ENCODE measurements at regions not wholly inside any gene's neighbourhood (a gene's known extent, or its start where the extent isn't known, plus 50 kb on each side); places are given as distances from the start of the nearest gene placed in this dataset.

GRCh38 chr15:94602754-94603470 lies 371.6 kb downstream of the MCTP2 start:
- intact Hi-C loops (cut with micrococcal nuclease) = no loop called here

DNA sequence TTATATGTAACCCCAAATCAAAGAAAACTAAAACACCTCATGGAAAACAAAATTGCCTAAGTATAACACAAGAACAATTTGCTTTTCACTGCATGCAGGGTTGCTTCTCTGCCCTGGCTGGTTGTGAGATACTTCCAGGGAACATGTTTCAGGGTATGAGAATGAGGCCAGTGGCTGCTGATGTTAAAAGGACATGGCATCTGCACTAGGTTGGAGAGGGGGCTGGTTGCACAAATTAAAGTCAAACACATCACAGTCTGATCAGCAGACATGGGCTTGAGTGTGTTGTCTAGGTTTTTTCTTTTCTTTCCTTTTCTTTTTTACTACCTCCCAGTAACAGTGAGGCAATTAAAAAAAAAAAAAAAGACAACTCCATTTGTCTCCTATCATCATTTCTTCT lies 374.9 kb downstream of the MCTP2 start:
- intact Hi-C loops (cut with micrococcal nuclease) = no loop called here

DNA sequence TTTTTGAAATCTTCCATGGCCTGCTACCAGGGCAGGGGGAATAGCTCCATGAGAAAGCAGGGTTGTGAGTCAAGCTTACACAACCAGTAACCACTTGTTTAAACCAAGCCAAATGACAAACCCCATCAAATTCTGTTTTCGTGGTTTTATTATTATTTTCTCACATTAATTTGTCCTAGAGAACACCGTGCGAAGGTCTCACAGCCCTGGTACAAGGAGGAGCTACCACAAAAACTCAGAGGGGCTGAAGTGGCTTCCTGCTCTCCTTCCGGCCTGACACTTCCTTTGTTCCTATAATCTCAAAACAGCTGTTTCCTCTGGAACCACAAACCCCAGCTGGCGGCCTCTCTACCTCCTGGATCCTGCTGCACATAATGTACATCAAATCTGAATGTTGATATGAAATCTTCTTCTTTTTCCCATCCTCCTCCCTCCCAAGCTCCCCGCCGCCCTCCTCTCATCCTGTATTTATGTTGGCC lies 375.9 kb downstream of the MCTP2 start:
- intact Hi-C loops (cut with micrococcal nuclease) = no loop called here

DNA sequence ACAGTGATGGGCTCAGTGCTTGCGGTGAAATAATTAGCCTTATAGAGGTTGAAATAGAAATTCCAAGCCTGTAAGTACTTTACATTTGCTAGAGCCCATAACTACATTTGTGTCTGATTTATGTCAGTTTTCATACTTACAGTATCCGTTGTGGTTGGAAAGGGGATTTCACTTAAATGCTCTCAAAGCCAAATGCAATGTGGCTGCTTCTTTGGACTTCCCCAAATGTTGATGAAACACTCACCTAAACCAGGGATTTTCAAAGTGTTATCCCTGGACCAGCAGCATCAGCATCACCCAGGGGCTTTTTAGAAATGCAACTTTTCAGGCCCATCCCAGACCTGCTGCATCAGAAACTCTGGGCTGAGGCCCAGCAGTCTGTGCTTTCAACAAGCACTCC lies 378.7 kb downstream of the MCTP2 start:
- intact Hi-C loops (cut with micrococcal nuclease) = loop anchor here (1.0 kb wide), 2 partner anchors 21 to 26 kb away; no protein-coding TSS in a partner anchor

GRCh38 chr15:94610485-94610884 lies 379.1 kb downstream of the MCTP2 start:
- intact Hi-C loops (cut with micrococcal nuclease) = loop anchor here (1.0 kb wide), 2 partner anchors 21 to 26 kb away; no protein-coding TSS in a partner anchor

DNA sequence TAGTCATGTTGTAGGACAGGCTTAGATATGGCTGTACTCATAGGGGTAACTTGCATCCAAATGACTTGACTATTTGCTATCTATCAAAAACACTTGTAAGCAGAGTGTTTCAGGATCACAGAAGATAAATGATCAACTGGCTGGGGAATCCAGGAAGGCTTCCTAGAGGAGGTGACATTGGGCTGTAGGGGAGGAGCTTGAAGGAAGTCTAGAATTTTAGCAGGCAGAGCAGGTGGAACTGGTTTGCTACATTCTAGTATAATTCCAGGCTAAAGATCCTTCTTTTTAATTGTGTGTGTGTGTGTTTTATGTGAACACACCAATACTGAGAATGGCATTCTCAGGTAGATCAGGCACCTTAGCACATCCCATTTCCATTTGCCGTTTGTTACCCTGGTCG lies 380.3 kb downstream of the MCTP2 start:
- intact Hi-C loops (cut with micrococcal nuclease) = no loop called here

DNA sequence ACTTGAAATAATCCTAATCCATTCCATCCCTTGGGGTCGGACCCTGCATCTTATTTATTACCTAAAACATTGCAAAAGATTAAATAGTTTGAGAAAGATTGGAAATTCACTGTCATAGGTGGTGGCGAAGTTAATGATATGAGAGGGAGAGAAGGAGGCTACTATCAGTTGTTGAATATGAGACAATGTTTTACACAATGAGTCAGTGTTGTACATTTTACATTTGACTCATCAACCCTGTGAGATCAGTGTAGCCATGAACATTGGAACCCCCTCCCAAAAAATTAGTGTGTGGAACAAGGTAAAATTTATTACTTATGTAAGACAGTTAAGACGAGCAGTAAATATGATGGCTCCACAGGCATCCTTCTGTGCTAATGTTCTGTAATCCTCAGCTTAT lies 384.3 kb downstream of the MCTP2 start:
- intact Hi-C loops (cut with micrococcal nuclease) = no loop called here

DNA sequence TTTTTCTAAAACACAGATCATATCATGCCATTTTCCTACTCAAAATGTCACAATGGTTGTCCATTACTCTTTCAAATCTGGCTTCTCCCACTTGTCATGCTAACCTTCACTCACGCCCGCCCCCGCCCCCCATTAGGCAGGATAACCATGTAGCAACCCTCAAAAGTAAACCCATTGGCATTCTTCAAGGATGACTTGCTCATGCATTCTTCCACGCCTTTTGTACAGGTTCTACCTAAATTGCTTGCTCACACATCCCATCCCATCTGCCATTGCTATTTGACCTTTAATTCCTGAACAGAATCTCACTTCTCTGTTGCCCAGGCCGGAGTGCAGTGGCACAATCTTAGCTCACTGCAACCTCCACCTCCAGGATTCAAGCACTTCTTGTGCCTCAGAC lies 389.3 kb downstream of the MCTP2 start:
- intact Hi-C loops (cut with micrococcal nuclease) = no loop called here

- intact Hi-C loops (cut with micrococcal nuclease) = no loop called here
These were observed 390.4 kb downstream of the MCTP2 start for GRCh38 chr15:94621736-94622135.

DNA sequence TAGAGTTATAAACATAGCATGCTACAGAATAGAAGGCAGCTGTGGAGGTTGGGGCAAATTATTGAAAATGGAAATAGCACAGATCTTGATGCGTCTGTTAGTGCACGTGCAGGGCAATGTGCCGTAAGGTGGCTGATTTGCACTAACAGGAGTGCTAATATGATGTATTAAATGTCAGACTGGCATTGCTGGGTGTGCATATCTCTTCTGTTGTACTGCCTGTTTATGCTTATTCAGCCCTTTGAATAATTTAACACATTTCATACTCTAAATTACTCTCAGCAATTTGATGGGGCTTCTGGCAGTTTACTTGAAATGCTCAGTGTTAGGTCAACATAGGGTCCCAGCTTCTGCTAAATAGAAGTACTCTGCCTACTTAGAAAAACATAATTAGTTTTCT lies 395.6 kb downstream of the MCTP2 start:
- intact Hi-C loops (cut with micrococcal nuclease) = no loop called here

- intact Hi-C loops (cut with micrococcal nuclease) = loop anchor here (1.0 to 2.0 kb wide), 2 partner anchors 21 to 47 kb away; no protein-coding TSS in a partner anchor
These were observed 400.2 kb downstream of the MCTP2 start for GRCh38 chr15:94631608-94632007.

- intact Hi-C loops (cut with micrococcal nuclease) = no loop called here
These were observed 406.8 kb downstream of the MCTP2 start for GRCh38 chr15:94638183-94638582.

- intact Hi-C loops (cut with micrococcal nuclease) = no loop called here
These were observed 408.3 kb downstream of the MCTP2 start for GRCh38 chr15:94639701-94640100.

GRCh38 chr15:94644433-94644832 lies 413.1 kb downstream of the MCTP2 start:
- intact Hi-C loops (cut with micrococcal nuclease) = no loop called here

DNA sequence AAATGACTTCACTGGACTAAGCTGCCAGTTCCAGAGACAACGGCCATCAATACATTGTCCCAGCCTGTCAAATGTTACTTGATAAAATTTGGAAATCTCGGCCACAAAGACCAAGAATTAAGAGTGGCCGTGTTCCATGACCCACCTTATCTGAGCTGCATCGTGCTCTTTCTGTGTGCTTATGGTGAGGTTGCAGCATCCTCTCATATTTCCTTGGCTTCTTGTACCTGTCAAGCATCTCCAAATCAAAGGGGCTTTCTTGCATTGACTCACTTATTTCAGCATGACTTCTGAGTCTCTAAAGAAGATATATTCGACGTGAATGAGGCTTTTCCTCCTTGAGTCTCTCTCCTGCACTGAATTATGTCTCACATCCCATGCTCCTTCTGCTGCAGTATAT lies 421.7 kb downstream of the MCTP2 start:
- intact Hi-C loops (cut with micrococcal nuclease) = no loop called here

DNA sequence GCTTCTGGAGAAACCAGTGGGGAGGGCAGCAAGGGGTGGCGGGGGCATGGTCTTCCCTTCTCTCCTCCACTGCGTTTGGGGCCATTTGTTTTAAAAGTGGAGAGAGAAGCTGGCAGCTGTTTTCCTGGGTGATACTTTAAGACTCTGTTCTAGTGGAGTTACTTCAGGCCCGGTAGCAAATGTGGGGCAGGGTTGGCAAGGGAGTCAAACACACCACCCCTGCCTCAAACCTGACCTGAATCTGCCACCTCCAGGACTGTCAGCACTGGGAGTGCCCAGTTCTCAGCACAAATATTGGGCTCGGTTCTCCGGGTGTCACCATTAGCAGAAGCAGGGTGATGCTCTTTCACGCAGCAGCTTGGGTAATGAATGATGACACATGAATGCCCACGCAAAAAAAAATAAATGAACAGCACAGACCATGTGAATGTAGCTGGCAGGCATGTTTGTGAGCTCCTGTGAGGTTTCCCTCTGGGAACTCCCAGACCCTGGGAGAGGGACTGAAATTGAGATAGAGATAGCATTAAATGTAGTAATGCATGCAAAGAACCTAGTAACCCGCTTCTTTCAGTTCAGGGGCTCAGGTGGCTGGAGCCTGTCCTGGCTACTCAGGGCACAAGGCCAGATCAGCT lies 424.0 kb downstream of the MCTP2 start:
- intact Hi-C loops (cut with micrococcal nuclease) = no loop called here

DNA sequence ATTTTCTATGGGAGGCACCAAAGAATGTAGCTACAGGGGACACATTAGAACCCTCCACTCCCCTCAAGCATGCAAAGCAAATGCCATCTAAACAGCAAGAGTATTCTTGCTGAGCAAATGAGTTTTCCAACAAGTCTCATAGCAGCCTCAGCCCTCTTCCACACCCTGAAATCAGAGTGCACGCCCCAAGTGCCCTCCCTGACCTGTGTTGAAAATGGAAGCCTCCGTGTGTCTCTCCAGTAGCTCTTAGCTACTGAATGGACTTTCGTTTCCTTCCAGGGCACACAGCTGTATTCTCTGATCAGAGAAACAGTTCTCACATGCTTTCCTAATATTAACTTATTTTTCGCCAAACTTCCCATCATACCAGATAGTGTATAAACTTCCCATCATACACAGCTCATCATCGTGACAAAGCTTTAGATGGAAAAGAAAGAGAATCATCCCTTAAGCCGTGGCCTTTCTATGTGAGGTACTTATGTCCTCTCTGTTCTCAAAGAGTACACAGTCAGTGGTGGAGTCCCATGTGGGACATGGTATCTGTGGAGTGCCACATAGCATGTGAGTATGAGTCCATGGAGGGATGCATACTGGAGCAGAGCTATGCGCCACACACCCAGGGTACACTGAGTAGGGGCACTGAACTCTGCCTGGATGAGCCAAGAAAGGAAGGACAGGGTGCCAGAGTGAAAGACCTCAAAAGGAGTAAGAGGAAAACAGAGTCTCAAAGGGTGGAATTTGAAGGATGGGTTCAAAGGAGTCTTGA lies 434.5 kb downstream of the MCTP2 start:
- intact Hi-C loops (cut with micrococcal nuclease) = no loop called here

DNA sequence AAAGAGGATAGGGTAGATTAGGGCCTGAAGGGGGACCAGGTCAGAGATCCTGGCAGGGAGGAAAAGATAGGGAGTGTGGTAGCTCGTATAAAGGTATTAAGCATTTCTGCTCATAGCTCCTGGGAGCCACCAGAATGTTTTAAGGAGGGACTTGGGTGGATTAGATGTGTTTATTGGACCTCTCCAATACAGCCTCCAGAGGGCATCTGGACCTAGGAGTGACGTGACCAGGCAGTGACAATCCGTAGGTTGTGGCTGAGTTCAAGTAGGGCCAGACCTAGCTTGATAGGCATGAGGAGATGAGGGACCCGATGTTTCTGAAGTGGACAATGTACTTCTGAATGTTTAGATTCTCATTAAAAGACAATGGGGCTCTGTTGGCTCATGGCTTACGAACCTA lies 435.2 kb downstream of the MCTP2 start:
- intact Hi-C loops (cut with micrococcal nuclease) = no loop called here

- intact Hi-C loops (cut with micrococcal nuclease) = no loop called here
These were observed 435.7 kb downstream of the MCTP2 start for GRCh38 chr15:94667109-94667508.

GRCh38 chr15:94670438-94671034 lies 439.2 kb downstream of the MCTP2 start:
- intact Hi-C loops (cut with micrococcal nuclease) = loop anchor here (1.0 to 10.0 kb wide), 6 partner anchors 88 to 1677 kb away; no protein-coding TSS in a partner anchor

DNA sequence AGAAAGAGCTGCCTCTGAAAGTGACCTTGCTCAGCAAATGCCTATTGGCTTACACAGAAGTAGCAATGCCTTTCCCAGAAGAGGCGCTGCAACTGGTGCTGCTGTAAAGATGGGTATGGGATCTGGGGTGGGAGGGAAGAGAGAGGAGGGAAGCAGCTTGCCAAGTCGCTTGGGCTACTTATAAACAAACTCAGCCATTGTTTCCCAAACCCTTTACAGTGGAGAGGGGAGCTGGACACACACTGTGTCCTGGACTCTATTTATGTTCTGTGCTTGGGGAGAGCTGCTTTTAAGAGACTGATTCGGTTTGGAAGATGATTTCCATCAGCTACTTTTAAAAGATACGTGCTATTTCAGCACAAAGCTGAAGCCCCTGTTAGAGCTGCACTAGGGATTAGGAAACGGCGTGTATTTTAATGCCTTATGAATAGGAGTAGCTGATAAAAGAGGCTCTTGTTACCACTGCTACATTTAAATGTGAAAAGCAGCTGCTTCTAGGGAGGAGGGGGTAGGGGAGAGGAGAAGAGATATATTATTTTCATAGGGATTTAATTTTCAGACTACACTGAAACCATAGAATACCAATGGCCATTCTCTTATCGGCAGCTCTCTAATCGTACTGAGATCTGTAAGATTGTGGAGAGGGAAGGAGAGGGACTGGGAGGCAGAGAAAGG lies 440.6 kb downstream of the MCTP2 start:
- intact Hi-C loops (cut with micrococcal nuclease) = loop anchor here (2.0 to 10.0 kb wide), 4 partner anchors 583 to 1675 kb away; no protein-coding TSS in a partner anchor
